Glutamatergic neuron (in vitro differentiated cells): ENCODE measurements at regions not wholly inside any gene's neighbourhood (a gene's known extent, or its start where the extent isn't known, plus 50 kb on each side); places are given as distances from the start of the nearest gene placed in this dataset.
"Not testable (repeated sequence)": the region's sequence is repeated elsewhere in the genome, so short reads cannot be mapped to it uniquely, and the experiment has no call there.

Experiments
- DNase-seq: peaks from one replicate; pipeline ENCODE4 v3.0.0; 2022
- H3K27ac Mint-ChIP-seq: one replicate; pipeline ENCODE4 v1.8.0; 2020; ENCODE audit warnings: mild to moderate bottlenecking, mixed read lengths, inconsistent platforms; ENCODE audit not compliant: unreplicated experiment
- H3K27me3 Mint-ChIP-seq: one replicate; pipeline ENCODE4 v1.8.0; 2020; ENCODE audit warnings: mild to moderate bottlenecking, moderate library complexity, mixed read lengths, inconsistent platforms; ENCODE audit not compliant: unreplicated experiment
- H3K36me3 Mint-ChIP-seq: one replicate; pipeline ENCODE4 v1.8.0; 2020; ENCODE audit warnings: mild to moderate bottlenecking, mixed read lengths, inconsistent platforms; ENCODE audit not compliant: unreplicated experiment
- H3K4me1 Mint-ChIP-seq: one replicate; pipeline ENCODE4 v1.8.0; 2020; ENCODE audit warnings: mild to moderate bottlenecking, low read depth, mixed read lengths, inconsistent platforms; ENCODE audit not compliant: unreplicated experiment
- H3K4me3 Mint-ChIP-seq: one replicate; pipeline ENCODE4 v1.8.0; 2020; ENCODE audit warnings: mild to moderate bottlenecking, mixed read lengths, inconsistent platforms; ENCODE audit not compliant: unreplicated experiment
- H3K9me3 Mint-ChIP-seq: one replicate; pipeline ENCODE4 v1.8.0; 2020; ENCODE audit warnings: mild to moderate bottlenecking, moderate library complexity, mixed read lengths, inconsistent platforms; ENCODE audit not compliant: unreplicated experiment
- TF ChIP-seq, protein P1 (sequence below): fragments of 200-600 bp; sonication (generic); IDR thresholded peaks from one replicate; pipeline ENCODE4 v1.5.0; 2021; ENCODE audit not compliant: partially characterized antibody, unreplicated experiment

DNA sequence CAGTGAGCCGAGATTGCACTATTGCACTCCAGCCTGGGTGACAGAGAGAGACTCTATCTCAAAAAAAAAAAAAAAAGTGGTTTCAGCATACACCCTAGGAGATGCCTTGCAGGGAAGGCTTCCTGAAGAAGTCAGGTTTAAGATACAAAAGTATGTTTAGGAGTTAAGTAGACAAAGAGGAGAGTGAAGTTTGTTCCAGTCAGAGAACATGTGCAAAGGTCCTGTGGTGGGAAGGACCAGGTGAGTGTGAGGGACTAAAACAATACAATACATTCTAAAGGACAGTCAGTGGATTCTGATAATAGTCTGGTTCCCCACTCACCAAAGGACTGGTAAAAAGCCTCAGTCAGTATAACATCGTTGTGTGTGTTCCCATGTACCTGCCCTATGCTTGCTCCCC lies 299.3 kb downstream of the HIVEP2 start:
- no peak for DNase-seq
- Mint-ChIP-seq H3K36me3 (no peaks in the 10 kb centered on the region), H3K27me3 (no peaks in the 10 kb centered on the region), H3K4me1 (no peaks in the 10 kb centered on the region), H3K4me3 (no peak overlapping the region), H3K9me3 (no peaks in the 10 kb centered on the region), H3K27ac (no peak overlapping the region)
- TF ChIP-seq, protein P1, sequence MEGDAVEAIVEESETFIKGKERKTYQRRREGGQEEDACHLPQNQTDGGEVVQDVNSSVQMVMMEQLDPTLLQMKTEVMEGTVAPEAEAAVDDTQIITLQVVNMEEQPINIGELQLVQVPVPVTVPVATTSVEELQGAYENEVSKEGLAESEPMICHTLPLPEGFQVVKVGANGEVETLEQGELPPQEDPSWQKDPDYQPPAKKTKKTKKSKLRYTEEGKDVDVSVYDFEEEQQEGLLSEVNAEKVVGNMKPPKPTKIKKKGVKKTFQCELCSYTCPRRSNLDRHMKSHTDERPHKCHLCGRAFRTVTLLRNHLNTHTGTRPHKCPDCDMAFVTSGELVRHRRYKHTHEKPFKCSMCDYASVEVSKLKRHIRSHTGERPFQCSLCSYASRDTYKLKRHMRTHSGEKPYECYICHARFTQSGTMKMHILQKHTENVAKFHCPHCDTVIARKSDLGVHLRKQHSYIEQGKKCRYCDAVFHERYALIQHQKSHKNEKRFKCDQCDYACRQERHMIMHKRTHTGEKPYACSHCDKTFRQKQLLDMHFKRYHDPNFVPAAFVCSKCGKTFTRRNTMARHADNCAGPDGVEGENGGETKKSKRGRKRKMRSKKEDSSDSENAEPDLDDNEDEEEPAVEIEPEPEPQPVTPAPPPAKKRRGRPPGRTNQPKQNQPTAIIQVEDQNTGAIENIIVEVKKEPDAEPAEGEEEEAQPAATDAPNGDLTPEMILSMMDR = no peak

DNA sequence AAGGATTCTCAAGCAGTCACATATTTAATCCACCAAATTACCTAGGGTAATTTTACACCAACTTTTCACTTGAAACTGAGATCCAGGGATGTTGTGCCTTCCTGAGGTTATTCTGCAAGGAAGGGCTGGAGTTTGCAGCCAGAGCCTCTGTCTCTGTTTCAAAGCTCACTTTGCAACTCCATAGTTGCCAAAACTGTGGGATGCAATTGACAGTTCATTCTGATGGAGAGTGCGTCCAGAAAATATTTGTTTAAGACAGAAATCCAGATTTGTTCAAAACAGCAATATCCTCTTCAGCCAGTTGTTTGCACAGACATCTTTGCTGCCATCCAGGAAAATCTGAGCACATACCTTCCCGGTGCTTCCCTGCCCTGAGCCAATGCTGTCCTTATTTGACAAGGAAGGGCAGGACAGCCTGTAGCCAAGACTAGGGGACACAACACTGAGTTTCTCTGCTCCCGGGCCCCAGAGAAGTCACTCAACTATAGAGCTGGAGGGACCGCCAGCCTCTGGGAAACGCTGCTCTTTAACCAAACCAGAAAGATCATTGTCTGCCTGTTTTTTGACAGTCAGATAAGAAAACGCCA lies 297.4 kb downstream of the HIVEP2 start:
- Mint-ChIP-seq H3K36me3 (no peaks in the 10 kb centered on the region), H3K27ac (no peak overlapping the region), H3K4me3 (no peak overlapping the region), H3K27me3 (no peaks in the 10 kb centered on the region), H3K9me3 (no peaks in the 10 kb centered on the region), H3K4me1 (no peaks in the 10 kb centered on the region)
- DNase-seq = no peak
- TF ChIP-seq, protein P1 = no peak

DNA sequence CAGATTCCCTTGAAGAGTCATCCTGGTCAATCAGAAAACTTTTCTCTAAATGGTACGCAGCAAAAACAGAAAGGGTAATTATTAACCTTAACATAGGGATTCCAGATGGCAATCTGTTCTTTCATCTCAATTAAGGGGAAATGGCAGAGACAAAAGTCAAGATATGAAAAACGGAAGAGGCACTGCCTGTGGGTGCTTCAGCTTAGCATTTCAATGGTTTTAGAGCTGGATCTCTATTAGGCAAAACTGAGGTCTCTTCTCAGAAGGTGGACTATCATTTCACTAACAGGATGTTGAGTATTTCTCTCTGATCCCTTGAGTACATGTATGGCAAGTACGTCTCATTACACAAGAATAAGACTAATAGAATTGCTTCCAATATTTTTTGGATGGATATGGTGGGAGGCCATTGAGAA lies 296.9 kb downstream of the HIVEP2 start:
- no peak overlapping the region for H3K27ac Mint-ChIP-seq
- TF ChIP-seq, protein P1 = no peak
- H3K9me3 Mint-ChIP-seq = no peaks in the 10 kb centered on the region
- no peaks in the 10 kb centered on the region for H3K4me1 Mint-ChIP-seq
- H3K4me3 Mint-ChIP-seq = no peak overlapping the region
- no peaks in the 10 kb centered on the region for H3K36me3 Mint-ChIP-seq
- no peak for DNase-seq
- H3K27me3 Mint-ChIP-seq = no peaks in the 10 kb centered on the region

DNA sequence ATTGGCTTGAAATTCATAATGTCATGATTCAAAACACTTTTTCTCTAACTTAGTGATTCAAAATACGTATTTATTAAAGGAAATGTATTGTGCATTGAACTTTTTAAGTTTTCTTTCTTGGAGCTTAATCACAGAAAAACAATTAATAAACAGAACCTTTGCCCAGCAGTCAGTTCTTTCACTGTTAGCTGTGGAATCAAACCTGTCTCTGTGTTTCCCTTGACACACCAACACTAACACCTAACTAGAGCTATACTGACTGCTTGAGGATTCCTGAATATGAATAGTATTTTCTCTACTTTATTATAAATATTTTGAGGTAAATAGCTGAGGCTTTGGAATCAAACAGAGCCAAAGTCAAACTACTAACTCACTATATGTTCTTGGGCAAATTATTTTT lies 296.4 kb downstream of the HIVEP2 start:
- Mint-ChIP-seq H3K36me3 (no peaks in the 10 kb centered on the region), H3K9me3 (no peaks in the 10 kb centered on the region), H3K27me3 (no peaks in the 10 kb centered on the region), H3K4me1 (no peaks in the 10 kb centered on the region), H3K27ac (no peak overlapping the region), H3K4me3 (no peak overlapping the region)
- TF ChIP-seq, protein P1 = no peak
- DNase-seq = no peak

DNA sequence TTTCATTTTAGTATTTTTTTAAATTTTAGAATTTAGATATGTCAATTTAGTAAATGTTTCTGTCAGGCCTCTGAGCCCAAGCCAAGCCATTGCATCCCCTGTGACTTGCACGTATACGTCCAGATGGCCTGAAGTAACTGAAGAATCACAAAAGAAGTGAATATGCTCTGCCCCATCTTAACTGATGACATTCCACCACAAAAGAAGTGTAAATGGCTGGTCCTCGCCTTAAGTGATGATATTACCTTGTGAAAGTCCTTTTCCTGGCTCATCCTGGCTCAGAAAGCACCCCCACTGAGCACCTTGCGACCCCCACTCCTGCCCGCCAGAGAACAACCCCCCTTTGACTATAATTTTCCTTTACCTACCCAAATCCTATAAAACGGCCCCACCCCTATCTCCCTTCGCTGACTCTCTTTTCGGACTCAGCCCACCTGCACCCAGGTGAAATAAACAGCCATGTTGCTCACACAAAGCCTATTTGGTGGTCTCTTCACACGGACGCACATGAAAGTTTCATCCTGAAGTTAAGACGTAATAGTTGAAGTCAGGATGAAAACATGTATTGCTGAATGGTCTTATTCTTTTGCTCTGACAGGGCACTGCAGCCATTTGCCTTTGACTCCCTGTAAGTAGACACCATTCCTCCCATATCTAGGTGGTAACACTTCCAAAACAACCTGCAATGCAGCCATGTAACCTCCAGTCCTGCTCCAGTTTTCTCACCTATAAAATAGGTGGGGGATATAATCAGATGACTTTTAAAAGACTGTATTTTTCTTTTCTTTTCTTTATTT lies 295.3 kb downstream of the HIVEP2 start:
- not testable (repeated sequence) for H3K4me1 Mint-ChIP-seq, H3K27ac Mint-ChIP-seq

More for the DNA sequence above, 295.3 kb downstream of the HIVEP2 start:
- not testable (repeated sequence) for DNase-seq, H3K9me3 Mint-ChIP-seq, H3K36me3 Mint-ChIP-seq, H3K4me3 Mint-ChIP-seq, H3K27me3 Mint-ChIP-seq
